Neural cell (in vitro differentiated cells): ENCODE measurements at regions not wholly inside any gene's neighbourhood (a gene's known extent, or its start where the extent isn't known, plus 50 kb on each side); places are given as distances from the start of the nearest gene placed in this dataset.

Source experiments
- EP300 ChIP-seq: fragments of 450-650 bp; conservative IDR thresholded peaks from 2 replicates; pipeline ENCODE4 v1.6.1; 2014; ENCODE audit warnings: antibody characterized with exemption, mild to moderate bottlenecking, moderate library complexity; ENCODE audit not compliant: poor library complexity, severe bottlenecking
- EZH2 ChIP-seq: fragments of 200-600, 300-800 bp; shearing (Covaris generic), sonication (generic); IDR thresholded peaks from 2 replicates; pipeline ENCODE4 v1.6.1; 2014; ENCODE audit warnings: antibody characterized with exemption, low read length, borderline replicate concordance, mild to moderate bottlenecking; ENCODE audit not compliant: insufficient read depth, poor library complexity, severe bottlenecking
- MXI1 ChIP-seq: fragments of 450-650 bp; conservative IDR thresholded peaks from 2 replicates; pipeline ENCODE4 v1.6.1; 2014; ENCODE audit warnings: antibody characterized with exemption, mild to moderate bottlenecking; ENCODE audit not compliant: poor library complexity, severe bottlenecking
- POLR2AphosphoS5 ChIP-seq: IDR thresholded peaks from 2 replicates; pipeline ENCODE4 v1.6.1; 2012
- RAD21 ChIP-seq: fragments of 450-650 bp; conservative IDR thresholded peaks from 2 replicates; pipeline ENCODE4 v1.6.1; 2014; ENCODE audit warnings: antibody characterized with exemption, mild to moderate bottlenecking, moderate library complexity
- REST ChIP-seq: IDR thresholded peaks from 2 replicates; pipeline ENCODE4 v1.6.1; 2012; ENCODE audit warnings: borderline replicate concordance
- SMC3 ChIP-seq: fragments of 450-650 bp; conservative IDR thresholded peaks from 2 replicates; pipeline ENCODE4 v1.6.1; 2014; ENCODE audit warnings: antibody characterized with exemption, mild to moderate bottlenecking, moderate library complexity; ENCODE audit not compliant: poor library complexity
- TF ChIP-seq, protein P1 (sequence below): fragments of 450-650 bp; IDR thresholded peaks from 2 replicates; pipeline ENCODE4 v1.5.1; 2014; ENCODE audit warnings: antibody characterized with exemption, mild to moderate bottlenecking, moderate library complexity; ENCODE audit not compliant: poor library complexity, severe bottlenecking

DNA sequence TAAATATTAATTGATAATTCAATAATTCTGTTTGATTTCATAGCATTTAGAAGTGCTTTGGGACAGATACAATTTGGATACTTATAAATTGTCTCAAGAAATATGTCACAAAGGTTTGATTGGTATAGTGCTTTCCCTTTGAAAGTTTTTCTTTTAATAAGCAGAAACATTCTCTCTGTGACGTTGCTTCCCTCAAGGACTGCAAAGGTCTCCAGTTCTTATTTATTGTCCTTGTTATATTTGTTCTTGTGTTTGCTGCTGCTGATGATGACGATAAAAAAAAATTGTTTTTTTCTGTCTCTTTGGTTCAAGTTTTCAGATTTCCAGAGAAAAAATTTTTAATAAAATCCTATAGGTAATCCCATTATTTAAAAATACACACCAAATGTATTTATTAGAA, 176.3 kb upstream of the CLEC14A start:
- TF ChIP-seq, protein P1, sequence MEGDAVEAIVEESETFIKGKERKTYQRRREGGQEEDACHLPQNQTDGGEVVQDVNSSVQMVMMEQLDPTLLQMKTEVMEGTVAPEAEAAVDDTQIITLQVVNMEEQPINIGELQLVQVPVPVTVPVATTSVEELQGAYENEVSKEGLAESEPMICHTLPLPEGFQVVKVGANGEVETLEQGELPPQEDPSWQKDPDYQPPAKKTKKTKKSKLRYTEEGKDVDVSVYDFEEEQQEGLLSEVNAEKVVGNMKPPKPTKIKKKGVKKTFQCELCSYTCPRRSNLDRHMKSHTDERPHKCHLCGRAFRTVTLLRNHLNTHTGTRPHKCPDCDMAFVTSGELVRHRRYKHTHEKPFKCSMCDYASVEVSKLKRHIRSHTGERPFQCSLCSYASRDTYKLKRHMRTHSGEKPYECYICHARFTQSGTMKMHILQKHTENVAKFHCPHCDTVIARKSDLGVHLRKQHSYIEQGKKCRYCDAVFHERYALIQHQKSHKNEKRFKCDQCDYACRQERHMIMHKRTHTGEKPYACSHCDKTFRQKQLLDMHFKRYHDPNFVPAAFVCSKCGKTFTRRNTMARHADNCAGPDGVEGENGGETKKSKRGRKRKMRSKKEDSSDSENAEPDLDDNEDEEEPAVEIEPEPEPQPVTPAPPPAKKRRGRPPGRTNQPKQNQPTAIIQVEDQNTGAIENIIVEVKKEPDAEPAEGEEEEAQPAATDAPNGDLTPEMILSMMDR = no peak
- TF ChIP-seq EZH2 (no peak), RAD21 (no peak), MXI1 (no peak), REST (no peak), POLR2AphosphoS5 (no peak), EP300 (no peak), SMC3 (no peak)
